ENCODE measurements at regions not wholly inside any gene's neighbourhood (a gene's known extent, or its start where the extent isn't known, plus 50 kb on each side); places are given as distances from the start of the nearest gene placed in this dataset.

DNA sequence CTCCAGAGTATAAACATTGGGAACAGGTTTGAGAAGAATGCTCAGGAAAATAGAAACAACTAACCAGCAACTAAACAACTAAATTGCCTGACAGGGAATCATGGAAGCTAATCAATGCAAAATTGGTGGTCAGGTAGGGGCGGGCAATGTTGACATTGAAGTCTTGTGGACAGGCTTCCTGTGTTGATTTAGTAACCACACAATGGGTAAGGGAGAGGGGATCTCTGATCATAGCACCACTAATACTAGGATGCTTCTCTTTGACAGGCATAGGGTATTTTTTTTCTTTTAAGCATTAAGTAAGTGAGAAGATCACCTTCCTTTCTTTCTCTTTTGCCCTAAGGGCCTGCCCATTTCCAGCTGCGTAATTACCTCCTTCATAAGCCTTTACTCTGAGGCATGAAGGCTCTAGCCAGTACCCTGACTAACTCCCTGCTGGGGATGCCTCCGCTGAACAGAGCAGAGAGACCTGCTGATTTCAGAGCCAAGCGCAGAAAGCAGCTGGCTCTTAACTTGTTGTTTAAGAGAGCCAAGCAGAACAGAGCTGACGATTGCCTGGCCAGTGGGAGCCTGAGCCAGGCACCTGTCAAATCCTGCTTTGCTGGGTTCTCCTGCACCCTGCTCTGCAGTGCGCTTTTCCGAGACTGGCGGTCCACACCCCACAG lies 118.7 kb downstream of the BMP2 start:
- no peak for DNase-seq
- CTCF ChIA-PET = no interaction called here
- Mint-ChIP-seq H3K4me3 (no peak overlapping the region), H3K9me3 (ENCODE audit: low read depth) (peaks cover 3% of the 10 kb centered on the region), H3K4me1 (no peaks in the 10 kb centered on the region), H3K36me3 (ENCODE audit: low read depth) (no peaks in the 10 kb centered on the region), H3K27ac (no peak overlapping the region), H3K27me3 (no peaks in the 10 kb centered on the region)
- intact Hi-C loops (cut with DNase I, micrococcal nuclease) = no loop called here
- no peak for ATAC-seq
- POLR2A ChIA-PET = no interaction called here

DNA sequence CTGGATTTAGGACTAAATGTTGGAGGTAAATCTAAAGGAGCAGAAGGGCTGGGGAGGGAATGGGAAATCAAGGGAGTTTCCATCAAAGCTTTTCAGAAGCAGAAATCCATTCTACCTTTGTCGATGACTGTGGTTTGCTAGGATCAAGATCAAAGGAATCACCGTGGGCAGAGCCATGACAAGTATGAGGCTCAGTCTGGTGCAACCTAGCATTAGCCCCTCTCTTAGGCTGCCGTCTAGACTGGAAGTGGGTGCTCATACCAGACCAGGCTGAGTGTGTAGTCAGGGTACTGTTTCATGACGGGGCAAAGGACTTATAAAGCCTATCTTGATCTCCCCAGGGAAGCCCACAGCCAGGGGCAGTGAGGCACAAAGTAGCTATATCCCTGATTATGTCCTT lies 120.5 kb downstream of the BMP2 start:
- no peaks in the 10 kb centered on the region for H3K27me3 Mint-ChIP-seq
- intact Hi-C loops (cut with DNase I, micrococcal nuclease) = no loop called here
- ChIA-PET CTCF (no interaction called here), POLR2A (no interaction called here)
- H3K4me3 Mint-ChIP-seq = no peak overlapping the region
- H3K27ac Mint-ChIP-seq = no peak overlapping the region
- DNase-seq (no peak), ATAC-seq (no peak)
- H3K36me3 Mint-ChIP-seq (ENCODE audit: low read depth) = no peaks in the 10 kb centered on the region
- peaks cover 7% of the 10 kb centered on the region for H3K9me3 Mint-ChIP-seq (ENCODE audit: low read depth)
- no peaks in the 10 kb centered on the region for H3K4me1 Mint-ChIP-seq

DNA sequence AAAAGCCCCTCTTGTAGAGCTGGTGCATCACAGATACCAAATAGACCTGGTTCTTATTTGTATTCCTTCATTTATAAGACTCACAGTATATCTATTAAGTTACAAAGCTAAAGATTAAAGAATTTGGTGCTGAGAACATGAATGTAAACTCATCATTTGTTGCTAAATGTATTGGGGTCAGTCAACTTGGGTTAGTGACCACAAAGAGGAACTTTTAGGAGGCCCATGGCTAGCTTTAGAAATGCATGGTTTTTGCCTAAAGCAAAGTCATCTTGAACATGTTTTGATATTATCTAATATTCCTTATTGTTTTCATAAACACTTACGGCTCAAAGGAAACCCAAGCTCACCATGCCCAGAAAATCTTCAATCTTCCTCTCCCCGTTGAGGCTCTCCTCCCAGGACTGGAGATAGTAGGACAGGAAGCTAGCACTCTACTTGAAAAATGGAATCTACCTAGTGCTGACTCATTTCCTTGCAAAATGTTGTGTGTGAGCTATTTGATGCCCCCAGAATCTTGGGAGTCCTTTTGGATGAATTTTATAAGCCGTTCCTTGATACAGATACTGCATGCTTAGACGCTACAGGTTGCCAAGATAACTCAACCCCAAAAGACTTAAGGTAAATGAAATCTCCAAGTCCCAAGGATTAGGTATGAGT lies 121.4 kb downstream of the BMP2 start:
- Mint-ChIP-seq H3K36me3 (ENCODE audit: low read depth) (no peaks in the 10 kb centered on the region), H3K4me1 (no peaks in the 10 kb centered on the region), H3K27me3 (no peaks in the 10 kb centered on the region), H3K4me3 (no peak overlapping the region), H3K9me3 (ENCODE audit: low read depth) (peaks cover 7% of the 10 kb centered on the region), H3K27ac (no peak overlapping the region)
- intact Hi-C loops (cut with DNase I, micrococcal nuclease) = no loop called here
- POLR2A ChIA-PET = interaction anchor here (0.6 kb wide), 1 partner anchor 332 kb away, joined by 3 read pairs; no protein-coding TSS in a partner anchor
- ATAC-seq (no peak), DNase-seq (no peak)
- CTCF ChIA-PET = no interaction called here

DNA sequence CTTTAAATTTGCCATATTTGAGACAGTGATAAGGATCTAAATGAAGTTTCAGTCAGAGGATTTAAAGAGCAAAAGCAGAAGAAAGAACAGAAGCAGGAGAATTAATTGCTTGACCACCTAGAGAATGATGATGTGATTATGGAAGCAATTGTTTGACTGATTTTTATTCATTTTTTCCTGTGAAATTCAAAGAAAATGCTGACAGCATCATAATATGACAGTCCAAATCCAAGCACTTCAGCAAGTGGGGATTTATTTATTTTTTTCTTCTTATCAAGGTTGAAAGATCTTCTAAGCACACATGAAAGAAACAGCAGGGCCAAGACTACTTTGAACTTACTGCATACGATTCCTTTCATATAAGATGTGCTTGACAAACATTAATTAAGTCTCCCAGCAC lies 125.2 kb downstream of the BMP2 start:
- intact Hi-C loops (cut with DNase I, micrococcal nuclease) = no loop called here
- ChIA-PET POLR2A (no interaction called here), CTCF (no interaction called here)
- H3K4me3 Mint-ChIP-seq = no peak overlapping the region
- H3K36me3 Mint-ChIP-seq (ENCODE audit: low read depth) = no peaks in the 10 kb centered on the region
- peaks cover 6% of the 10 kb centered on the region for H3K9me3 Mint-ChIP-seq (ENCODE audit: low read depth)
- no peaks in the 10 kb centered on the region for H3K27me3 Mint-ChIP-seq
- no peak overlapping the region for H3K27ac Mint-ChIP-seq
- no peak for DNase-seq
- no peak for ATAC-seq
- H3K4me1 Mint-ChIP-seq = no peaks in the 10 kb centered on the region

DNA sequence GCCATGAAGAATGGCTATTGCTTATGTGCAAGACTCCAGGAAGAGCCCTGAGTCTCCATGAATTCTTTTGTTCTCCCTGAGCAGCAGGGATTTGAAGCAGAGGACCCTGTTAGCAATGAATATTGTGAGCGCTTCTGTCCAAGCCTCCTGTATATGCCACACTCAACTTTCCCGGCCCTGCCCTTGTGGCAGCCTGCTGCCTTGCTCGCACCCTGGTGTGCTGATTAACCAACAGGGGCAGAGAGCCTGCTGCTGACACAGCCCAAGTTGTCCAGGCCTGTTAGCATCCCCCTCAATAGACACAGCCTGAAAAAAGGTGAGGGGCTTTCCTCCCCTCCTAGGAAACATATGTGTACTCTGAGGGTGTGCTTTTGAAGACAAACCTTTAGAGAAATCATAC lies 131.4 kb downstream of the BMP2 start:
- H3K4me1 Mint-ChIP-seq = no peaks in the 10 kb centered on the region
- ATAC-seq (no peak), DNase-seq (no peak)
- no peaks in the 10 kb centered on the region for H3K27me3 Mint-ChIP-seq
- POLR2A ChIA-PET = no interaction called here
- H3K27ac Mint-ChIP-seq = no peak overlapping the region
- CTCF ChIA-PET = interaction anchor here (0.6 kb wide), 1 partner anchor 958 kb away, joined by 3 read pairs; no protein-coding TSS in a partner anchor
- H3K9me3 Mint-ChIP-seq (ENCODE audit: low read depth) = peaks cover 8% of the 10 kb centered on the region
- H3K36me3 Mint-ChIP-seq (ENCODE audit: low read depth) = no peaks in the 10 kb centered on the region
- no peak overlapping the region for H3K4me3 Mint-ChIP-seq
- intact Hi-C loops (cut with DNase I, micrococcal nuclease) = no loop called here

DNA sequence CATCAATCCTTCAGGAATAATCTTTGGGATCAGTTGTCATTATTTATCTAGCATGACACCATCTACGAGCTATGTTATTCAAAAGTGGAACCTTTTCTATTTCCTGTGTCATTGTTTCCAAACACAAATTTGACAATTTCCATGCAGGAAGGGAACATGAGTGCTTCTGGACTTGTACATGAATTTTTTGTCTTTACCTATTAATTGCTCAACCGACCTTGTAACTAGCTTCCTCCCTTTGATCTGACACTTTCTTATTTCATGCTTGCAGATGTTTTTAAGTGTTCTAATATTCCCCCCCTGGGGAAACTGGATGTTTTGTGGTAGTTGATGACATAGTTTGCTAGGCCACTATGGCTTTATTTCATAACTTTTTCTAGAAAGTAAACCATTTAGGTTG lies 139.4 kb downstream of the BMP2 start:
- POLR2A ChIA-PET = no interaction called here
- H3K36me3 Mint-ChIP-seq (ENCODE audit: low read depth) = no peaks in the 10 kb centered on the region
- no peaks in the 10 kb centered on the region for H3K4me1 Mint-ChIP-seq
- intact Hi-C loops (cut with DNase I, micrococcal nuclease) = no loop called here
- ATAC-seq (no peak), DNase-seq (no peak)
- no peak overlapping the region for H3K4me3 Mint-ChIP-seq
- no peaks in the 10 kb centered on the region for H3K27me3 Mint-ChIP-seq
- peaks cover 3% of the 10 kb centered on the region for H3K9me3 Mint-ChIP-seq (ENCODE audit: low read depth)
- no peak overlapping the region for H3K27ac Mint-ChIP-seq
- CTCF ChIA-PET = interaction anchor here (0.8 kb wide), 1 partner anchor 13 kb away, joined by 4 read pairs; no protein-coding TSS in a partner anchor

DNA sequence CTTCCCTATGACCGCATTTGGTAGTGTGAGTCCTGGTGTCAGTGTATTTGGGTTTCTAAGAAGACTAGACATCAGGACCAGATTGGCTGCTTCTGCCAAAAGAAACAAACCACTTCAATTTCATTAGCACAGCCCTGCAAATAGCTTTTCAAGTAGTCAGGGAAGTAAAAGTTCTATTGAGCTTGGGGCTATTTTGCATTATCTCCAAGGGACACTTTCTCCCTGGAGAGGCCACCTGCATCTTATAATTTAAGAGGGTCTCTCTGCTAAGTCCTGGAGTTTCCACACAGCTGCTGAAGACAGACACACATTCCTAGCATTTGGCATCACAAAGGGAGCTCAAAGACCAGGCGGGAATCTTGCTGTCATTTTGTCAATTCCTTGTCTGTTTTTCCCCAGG lies 141.2 kb downstream of the BMP2 start:
- intact Hi-C loops (cut with DNase I, micrococcal nuclease) = no loop called here
- Mint-ChIP-seq H3K4me3 (no peak overlapping the region), H3K27ac (no peak overlapping the region), H3K9me3 (ENCODE audit: low read depth) (peaks cover 3% of the 10 kb centered on the region), H3K27me3 (no peaks in the 10 kb centered on the region), H3K4me1 (no peaks in the 10 kb centered on the region), H3K36me3 (ENCODE audit: low read depth) (no peaks in the 10 kb centered on the region)
- ATAC-seq = no peak
- CTCF ChIA-PET = no interaction called here
- DNase-seq = no peak
- POLR2A ChIA-PET = no interaction called here

DNA sequence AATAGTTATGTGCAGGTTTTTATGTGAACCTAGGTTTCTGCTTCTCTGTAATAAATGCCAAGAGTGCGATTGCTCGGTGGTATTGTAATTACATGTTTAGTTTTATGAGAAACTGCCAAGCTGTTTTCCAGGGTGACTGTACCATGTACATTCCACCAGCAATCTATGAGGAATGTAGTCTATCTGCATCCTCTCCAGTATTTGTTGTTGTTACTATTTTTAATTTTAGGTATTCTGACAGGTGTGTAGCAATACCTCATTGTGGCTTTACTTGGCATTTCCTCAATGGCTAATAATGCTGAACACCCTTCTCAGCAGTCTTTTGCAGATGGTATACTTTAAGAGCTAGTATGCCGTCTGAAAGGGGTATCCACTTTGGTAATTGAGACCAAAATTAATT lies 142.1 kb downstream of the BMP2 start:
- H3K9me3 Mint-ChIP-seq (ENCODE audit: low read depth) = peaks cover 3% of the 10 kb centered on the region
- CTCF ChIA-PET = interaction anchor here (0.5 kb wide), 1 partner anchor 938 kb away, joined by 3 read pairs; no protein-coding TSS in a partner anchor
- POLR2A ChIA-PET = no interaction called here
- no peaks in the 10 kb centered on the region for H3K27me3 Mint-ChIP-seq
- DNase-seq (no peak), ATAC-seq (no peak)
- H3K27ac Mint-ChIP-seq = no peak overlapping the region
- H3K4me1 Mint-ChIP-seq = no peaks in the 10 kb centered on the region
- intact Hi-C loops (cut with DNase I, micrococcal nuclease) = no loop called here
- no peaks in the 10 kb centered on the region for H3K36me3 Mint-ChIP-seq (ENCODE audit: low read depth)
- H3K4me3 Mint-ChIP-seq = no peak overlapping the region

DNA sequence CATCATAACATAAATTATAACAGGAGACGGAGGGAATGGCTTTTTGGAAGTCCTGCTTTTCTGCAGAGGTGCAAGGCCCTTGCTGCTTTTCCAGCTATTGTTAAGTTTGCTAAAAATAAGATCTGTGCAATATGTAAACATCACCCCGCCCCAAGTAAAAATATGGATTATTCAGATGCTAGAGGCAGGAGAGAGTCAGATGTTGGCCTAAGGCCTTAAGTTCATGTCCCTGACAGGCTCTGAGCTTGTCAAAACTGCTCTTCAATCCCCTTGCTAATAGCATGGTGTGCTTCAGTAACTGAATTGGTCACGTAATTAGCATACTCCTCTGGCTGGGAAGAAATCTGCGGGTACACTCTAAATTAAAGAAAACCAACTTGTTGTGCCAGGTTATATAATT lies 147.5 kb downstream of the BMP2 start:
- Mint-ChIP-seq H3K36me3 (ENCODE audit: low read depth) (no peaks in the 10 kb centered on the region), H3K9me3 (ENCODE audit: low read depth) (peaks cover 6% of the 10 kb centered on the region), H3K27me3 (no peaks in the 10 kb centered on the region), H3K4me3 (no peak overlapping the region), H3K4me1 (no peaks in the 10 kb centered on the region), H3K27ac (no peak overlapping the region)
- ChIA-PET CTCF (interaction anchor here (0.5 kb wide), 1 partner anchor 89 kb away, joined by 6 read pairs; no protein-coding TSS in a partner anchor), POLR2A (no interaction called here)
- intact Hi-C loops (cut with DNase I, micrococcal nuclease) = no loop called here
- no peak for DNase-seq
- no peak for ATAC-seq

DNA sequence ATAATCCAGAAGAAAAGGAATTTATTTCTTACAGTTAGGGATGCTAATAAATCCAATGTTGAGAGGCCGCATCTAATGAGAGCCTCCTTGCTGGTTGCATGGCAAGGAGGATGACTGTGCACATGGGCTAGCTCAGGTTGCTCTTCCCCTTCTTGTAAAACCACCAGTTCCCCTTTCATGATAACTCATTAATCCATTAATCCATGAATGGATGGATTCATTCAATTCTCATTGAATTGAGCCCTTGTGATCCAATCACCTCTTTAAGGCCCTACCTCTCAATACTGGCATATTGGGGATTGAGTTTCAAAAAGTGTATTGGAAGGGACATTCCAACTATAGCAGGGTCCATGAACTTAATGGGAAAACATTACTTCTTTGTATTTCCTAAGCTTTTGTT lies 149.5 kb downstream of the BMP2 start:
- CTCF ChIA-PET = interaction anchor here (1.1 kb wide), 1 partner anchor 12 kb away, joined by 3 read pairs; no protein-coding TSS in a partner anchor
- POLR2A ChIA-PET = no interaction called here
- no peaks in the 10 kb centered on the region for H3K4me1 Mint-ChIP-seq
- DNase-seq = no peak
- H3K27me3 Mint-ChIP-seq = no peaks in the 10 kb centered on the region
- H3K36me3 Mint-ChIP-seq (ENCODE audit: low read depth) = no peaks in the 10 kb centered on the region
- peaks cover 6% of the 10 kb centered on the region for H3K9me3 Mint-ChIP-seq (ENCODE audit: low read depth)
- ATAC-seq = no peak
- no peak overlapping the region for H3K27ac Mint-ChIP-seq
- intact Hi-C loops (cut with DNase I, micrococcal nuclease) = no loop called here
- H3K4me3 Mint-ChIP-seq = no peak overlapping the region

DNA sequence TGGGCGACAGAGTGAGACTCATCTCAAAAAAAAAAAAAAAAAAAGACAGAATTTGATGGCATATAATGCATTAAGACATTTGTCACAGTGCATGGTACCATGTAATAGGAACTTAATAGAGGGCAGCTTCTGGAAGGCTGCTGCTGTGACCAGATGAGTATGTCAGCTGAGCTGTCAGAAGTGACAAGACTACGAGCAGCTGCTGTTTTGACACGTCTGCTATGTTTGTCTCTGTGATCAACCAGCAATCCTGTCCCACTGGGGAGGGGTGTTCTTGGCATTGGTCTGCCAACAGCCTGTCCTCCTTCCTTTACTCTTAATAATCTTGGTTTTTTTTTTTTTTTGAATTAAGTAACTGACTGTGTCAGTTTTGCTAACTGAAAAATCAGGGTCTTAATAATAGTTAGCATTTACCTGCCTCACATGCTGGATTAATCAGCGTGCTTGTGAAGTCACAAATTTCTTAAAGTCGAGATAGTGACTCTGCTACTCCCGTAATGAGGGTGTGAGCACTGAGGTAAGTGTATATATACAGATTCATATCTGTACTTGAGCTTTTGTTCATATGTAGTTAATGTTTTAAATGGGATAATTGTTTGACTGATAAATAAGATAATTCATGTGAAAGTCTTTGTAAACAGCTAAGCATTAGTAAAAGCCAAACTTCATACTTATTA lies 152.4 kb downstream of the BMP2 start:
- CTCF ChIA-PET = interaction anchor here (0.6 to 1.8 kb wide), 3 partner anchors 13 to 112 kb away, joined by 3 to 6 read pairs (median 4); no protein-coding TSS in a partner anchor
- Mint-ChIP-seq H3K4me1 (no peaks in the 10 kb centered on the region), H3K27ac (no peak overlapping the region)

More for the DNA sequence above, 152.4 kb downstream of the BMP2 start:
- Mint-ChIP-seq H3K27me3 (no peaks in the 10 kb centered on the region), H3K36me3 (ENCODE audit: low read depth) (no peaks in the 10 kb centered on the region), H3K9me3 (ENCODE audit: low read depth) (peaks cover 6% of the 10 kb centered on the region), H3K4me3 (no peak overlapping the region)
- ATAC-seq = no peak
- no peak for DNase-seq
- intact Hi-C loops (cut with DNase I, micrococcal nuclease) = no loop called here
- POLR2A ChIA-PET = no interaction called here
